ENCODE measurements at regions not wholly inside any gene's neighbourhood (a gene's known extent, or its start where the extent isn't known, plus 50 kb on each side); places are given as distances from the start of the nearest gene placed in this dataset.

DNA sequence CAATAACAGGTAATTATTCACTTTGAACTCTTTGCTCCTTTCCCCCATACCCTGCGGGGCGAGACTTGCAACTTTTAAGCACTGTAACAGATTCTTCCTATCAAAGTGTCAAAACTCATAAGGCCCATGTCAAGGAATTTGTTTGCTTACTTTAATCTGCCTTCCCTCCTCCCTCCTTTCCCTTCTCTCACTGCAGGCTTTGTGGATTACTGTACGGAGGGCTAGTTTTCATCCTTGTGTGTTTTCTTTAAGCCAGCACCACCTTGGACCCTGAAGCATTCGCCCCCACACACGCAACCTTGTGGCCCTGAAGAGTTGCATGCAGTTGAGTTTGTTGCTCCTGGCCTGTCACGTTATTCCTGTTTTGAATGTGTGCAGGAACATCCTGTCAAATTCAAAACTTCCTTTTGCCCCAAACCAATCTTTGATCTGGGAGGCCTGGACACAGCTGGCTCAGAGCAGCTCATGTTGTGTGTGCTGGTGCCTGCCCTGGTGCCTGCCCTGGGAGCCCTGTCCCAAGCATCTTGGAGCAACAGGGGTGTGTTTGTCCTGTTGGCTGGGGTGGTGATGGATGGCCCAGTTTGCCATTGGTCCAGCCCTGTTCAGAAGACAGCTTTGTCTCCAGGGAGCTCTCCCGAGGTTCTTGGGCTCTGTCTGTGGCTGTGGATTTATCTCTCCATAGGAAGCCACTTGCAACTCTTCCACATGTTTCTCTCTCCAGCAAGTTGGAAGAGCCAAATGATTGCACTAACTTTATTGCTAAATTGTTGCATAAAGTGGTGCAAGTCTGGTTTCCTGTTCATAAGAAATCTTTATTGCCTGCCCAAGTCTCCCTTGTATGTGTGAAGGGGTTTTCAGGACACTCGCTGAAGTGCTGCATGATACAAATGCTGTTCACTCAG is 199.6 kb downstream of the VAPA start:
- TF ChIP-seq, protein P1, sequence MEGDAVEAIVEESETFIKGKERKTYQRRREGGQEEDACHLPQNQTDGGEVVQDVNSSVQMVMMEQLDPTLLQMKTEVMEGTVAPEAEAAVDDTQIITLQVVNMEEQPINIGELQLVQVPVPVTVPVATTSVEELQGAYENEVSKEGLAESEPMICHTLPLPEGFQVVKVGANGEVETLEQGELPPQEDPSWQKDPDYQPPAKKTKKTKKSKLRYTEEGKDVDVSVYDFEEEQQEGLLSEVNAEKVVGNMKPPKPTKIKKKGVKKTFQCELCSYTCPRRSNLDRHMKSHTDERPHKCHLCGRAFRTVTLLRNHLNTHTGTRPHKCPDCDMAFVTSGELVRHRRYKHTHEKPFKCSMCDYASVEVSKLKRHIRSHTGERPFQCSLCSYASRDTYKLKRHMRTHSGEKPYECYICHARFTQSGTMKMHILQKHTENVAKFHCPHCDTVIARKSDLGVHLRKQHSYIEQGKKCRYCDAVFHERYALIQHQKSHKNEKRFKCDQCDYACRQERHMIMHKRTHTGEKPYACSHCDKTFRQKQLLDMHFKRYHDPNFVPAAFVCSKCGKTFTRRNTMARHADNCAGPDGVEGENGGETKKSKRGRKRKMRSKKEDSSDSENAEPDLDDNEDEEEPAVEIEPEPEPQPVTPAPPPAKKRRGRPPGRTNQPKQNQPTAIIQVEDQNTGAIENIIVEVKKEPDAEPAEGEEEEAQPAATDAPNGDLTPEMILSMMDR (IDR thresholded peaks at IDR 0.05), result no peak
- TF ChIP-seq POLR2AphosphoS5 (IDR thresholded peaks at IDR 0.05) (no peak), POLR2A (IDR thresholded peaks at IDR 0.05) (no peak)

Measured in prostate gland (tissue), 2 donors.